Common myeloid progenitor, CD34-positive (primary cell): ENCODE measurements at regions not wholly inside any gene's neighbourhood (a gene's known extent, or its start where the extent isn't known, plus 50 kb on each side); places are given as distances from the start of the nearest gene placed in this dataset.

ENCODE experiments used
- CTCF ChIA-PET: fragments of 350-600 bp; sonication (Branson Sonifier 250); formaldehyde crosslinking; loops from one replicate; lab custom pipeline; 2021; ENCODE audit warnings: antibody characterized with exemption; lab: Charles Lee
- POLR2A ChIA-PET: fragments of 350-600 bp; sonication (Branson Sonifier 250); formaldehyde crosslinking; loops from one replicate; lab custom pipeline; 2021; ENCODE audit warnings: antibody characterized with exemption; lab: Charles Lee
- DNase-seq, 3 donors: peaks; one replicate each; pipeline versions ENCODE4 v3.0.0 to v3.0.0-alpha.2; 2013
- H3K27ac ChIP-seq, 2 experiments: 1 replicate in 1 of 2; 2 replicates in 1 of 2; pipeline ENCODE4 v1.7.0; 2013; ENCODE audit warnings: inconsistent platforms in 2 of 2, low read length in 2 of 2, mild to moderate bottlenecking in 2 of 2, low read depth in 1 of 2, moderate library complexity in 1 of 2; ENCODE audit not compliant: severe bottlenecking in 2 of 2, insufficient read depth in 1 of 2, poor library complexity in 1 of 2
- H3K27me3 ChIP-seq, 5 experiments: replicated peaks in 2 of 5; 1 replicate in 3 of 5; 2 replicates in 2 of 5; pipeline versions ENCODE4 v1.6.1 to v1.7.0; 2013; ENCODE audit warnings: low read length in 4 of 5, mild to moderate bottlenecking in 2 of 5, moderate library complexity in 2 of 5, inconsistent platforms in 1 of 5; ENCODE audit not compliant: insufficient read depth in 5 of 5, control insufficient read depth in 4 of 5
- H3K36me3 ChIP-seq, 4 experiments: 1 replicate in 2 of 4; 2 replicates in 2 of 4; pipeline versions ENCODE4 v1.6.1 to v1.7.0; 2013; ENCODE audit warnings: low read length in 3 of 4, control low read depth in 1 of 4, mild to moderate bottlenecking in 1 of 4; ENCODE audit not compliant: control insufficient read depth in 4 of 4, insufficient read depth in 4 of 4
- H3K4me1 ChIP-seq, 4 experiments: 1 replicate in 3 of 4; 2 replicates in 1 of 4; pipeline versions ENCODE4 v1.6.1 to v1.7.1; 2013; ENCODE audit warnings: low read length in 3 of 4, mild to moderate bottlenecking in 3 of 4, control low read depth in 1 of 4, inconsistent platforms in 1 of 4, moderate library complexity in 1 of 4; ENCODE audit not compliant: control insufficient read depth in 4 of 4, insufficient read depth in 4 of 4; ENCODE audit errors: control extremely low read depth in 1 of 4
- H3K4me3 ChIP-seq, 7 experiments: 1 replicate in 4 of 7; 2 replicates in 3 of 7; pipeline versions ENCODE4 v1.5.1 to v1.7.0; 2013; ENCODE audit warnings: mild to moderate bottlenecking in 7 of 7, low read length in 6 of 7, moderate library complexity in 6 of 7, inconsistent platforms in 2 of 7, low read depth in 2 of 7, control low read depth in 1 of 7; ENCODE audit not compliant: insufficient read depth in 4 of 7, control insufficient read depth in 1 of 7; ENCODE audit errors: extremely low read depth in 1 of 7
- H3K9me3 ChIP-seq, 5 experiments: 1 replicate in 4 of 5; 2 replicates in 1 of 5; pipeline versions ENCODE4 v1.6.1 to v1.7.1; 2013; ENCODE audit warnings: low read length in 4 of 5, mild to moderate bottlenecking in 2 of 5, inconsistent platforms in 1 of 5, low read depth in 1 of 5, moderate library complexity in 1 of 5; ENCODE audit not compliant: control insufficient read depth in 4 of 5, insufficient read depth in 2 of 5; ENCODE audit errors: control extremely low read depth in 1 of 5
- WGBS: methylation state at CpG from one replicate; pipeline ENCODE4 v1.1.5; 2013; ENCODE audit not compliant: insufficient coverage; 5-methylcytosine and 5-hydroxymethylcytosine counted together

DNA sequence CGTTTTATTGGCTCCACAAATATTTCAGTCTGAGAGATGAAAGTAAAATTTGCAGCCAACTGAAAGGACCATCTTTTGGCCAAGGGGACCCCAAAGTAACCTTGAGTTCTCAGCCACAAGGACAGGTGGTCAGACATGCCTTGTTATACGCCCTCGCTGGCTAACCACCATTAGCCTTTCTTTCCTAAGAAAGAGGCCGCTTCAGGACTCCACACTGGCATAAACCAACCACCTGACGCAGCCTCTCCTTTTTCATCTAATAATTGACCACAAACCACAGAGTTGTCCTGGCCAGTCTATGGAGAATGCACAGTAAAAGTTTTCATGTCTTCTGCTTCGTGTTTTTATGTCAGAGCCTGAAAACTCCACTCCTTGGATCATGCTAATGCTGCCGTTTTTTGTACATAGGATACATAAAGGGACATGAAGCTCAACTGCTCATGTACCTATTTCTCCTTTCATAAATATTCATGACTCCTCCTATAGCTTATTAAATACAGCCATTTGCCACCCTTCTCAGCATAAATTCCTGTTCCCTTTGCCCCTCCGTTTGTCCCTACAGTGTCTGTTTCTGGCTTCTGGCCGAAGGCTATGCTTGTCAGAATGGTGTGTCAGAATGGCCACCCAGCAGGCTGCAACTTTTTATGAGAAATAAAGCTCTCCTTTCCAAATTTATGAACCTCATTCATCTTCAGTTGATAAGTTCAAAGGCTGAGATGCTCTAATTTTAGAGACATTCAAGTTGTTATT lies 374.1 kb upstream of the RBMS3 start:
- no peak for DNase-seq
- H3K9me3 ChIP-seq = peaks cover 0 to 5% (median 0%) of the 10 kb centered on the region in 5 experiments
- H3K27ac ChIP-seq = no peak overlapping the region
- CTCF ChIA-PET = interaction anchor here (0.7 to 1.2 kb wide), 3 partner anchors 12 to 217 kb away, joined by 3 read pairs; no protein-coding TSS in a partner anchor
- no peaks in the 10 kb centered on the region for H3K36me3 ChIP-seq
- no peaks in the 10 kb centered on the region for H3K4me1 ChIP-seq
- no peaks in the 10 kb centered on the region for H3K27me3 ChIP-seq
- WGBS = 82% methylated on average over 8 of the region's 9 CpGs
- no peak overlapping the region for H3K4me3 ChIP-seq
- POLR2A ChIA-PET = no interaction called here

DNA sequence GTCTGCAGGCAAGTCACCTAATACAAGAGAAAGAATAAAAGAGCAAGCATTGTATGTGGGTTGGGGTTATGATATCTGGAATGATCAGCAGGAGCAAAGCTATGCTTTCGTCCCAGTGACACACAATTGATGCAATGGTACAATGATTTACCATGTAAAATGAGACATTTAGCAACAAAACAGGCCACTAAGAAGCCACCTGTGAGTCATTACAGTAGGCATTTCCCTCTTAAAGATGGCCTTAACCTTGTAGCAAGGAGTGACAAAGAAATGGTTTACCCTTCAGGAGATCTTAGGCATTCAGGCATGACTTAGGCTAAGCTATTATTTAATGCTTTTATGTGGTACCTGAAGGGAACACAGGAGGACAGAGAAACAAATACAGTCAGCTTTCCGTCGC lies 373.3 kb upstream of the RBMS3 start:
- Histone ChIP-seq H3K36me3 (no peaks in the 10 kb centered on the region), H3K4me1 (no peaks in the 10 kb centered on the region), H3K4me3 (no peak overlapping the region), H3K27me3 (no peaks in the 10 kb centered on the region), H3K27ac (no peak overlapping the region), H3K9me3 (peaks cover 0 to 5% (median 0%) of the 10 kb centered on the region in 5 experiments)
- CTCF ChIA-PET = interaction anchor here (0.7 to 1.2 kb wide), 3 partner anchors 13 to 216 kb away, joined by 3 read pairs; no protein-coding TSS in a partner anchor
- WGBS = no CpG with 5 or more reads among the region's 3 CpGs
- POLR2A ChIA-PET = no interaction called here
- DNase-seq = no peak

DNA sequence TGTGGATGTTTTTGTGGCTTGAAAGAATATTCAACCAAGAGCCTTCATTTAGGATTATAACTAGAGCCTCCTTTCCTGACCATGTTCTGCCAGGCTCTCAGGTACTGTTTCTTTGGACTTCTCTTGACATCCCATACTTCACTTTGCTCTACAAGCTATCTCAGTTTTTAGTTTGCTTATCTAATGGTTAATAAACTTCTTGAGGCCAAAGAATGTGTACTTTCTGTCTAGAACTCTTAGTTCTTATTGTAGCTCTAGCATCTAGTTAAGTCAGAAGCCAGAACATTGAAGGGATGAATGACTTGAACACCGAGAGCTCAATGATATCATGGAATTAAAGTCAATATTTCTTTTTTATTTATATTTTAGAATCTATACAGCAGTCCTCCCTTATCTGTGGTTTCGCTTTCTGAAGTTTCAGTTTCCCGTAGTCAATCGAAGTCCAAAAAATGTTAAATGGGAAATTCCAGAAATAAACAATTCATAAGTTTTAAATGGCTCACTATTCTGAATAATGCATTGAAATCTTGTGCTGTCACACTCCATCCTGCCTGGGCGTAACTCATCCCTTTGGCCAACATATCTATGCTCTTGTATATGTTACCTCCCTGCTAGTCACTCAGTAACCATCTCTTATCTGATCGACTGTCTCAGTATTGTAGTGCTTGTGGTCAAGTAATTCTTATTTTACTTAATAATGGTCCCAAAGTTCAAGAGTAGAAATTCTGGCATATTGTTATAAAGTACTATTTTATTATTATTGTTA lies 368.6 kb upstream of the RBMS3 start:
- 100% methylated on average over 3 of the region's 6 CpGs for WGBS
- Histone ChIP-seq H3K4me3 (no peak overlapping the region), H3K36me3 (no peaks in the 10 kb centered on the region), H3K27me3 (no peaks in the 10 kb centered on the region), H3K9me3 (no peaks in the 10 kb centered on the region), H3K4me1 (peaks cover 0 to 13% (median 8%) of the 10 kb centered on the region in 4 experiments), H3K27ac (no peak overlapping the region)
- ChIA-PET CTCF (no interaction called here), POLR2A (no interaction called here)
- DNase-seq = no peak

- DNase-seq = peak in 2 of 3 donors; percentile 26 to 30
Observed at GRCh38 chr3:28915741-28916500, 364.9 kb upstream of the RBMS3 start.

DNA sequence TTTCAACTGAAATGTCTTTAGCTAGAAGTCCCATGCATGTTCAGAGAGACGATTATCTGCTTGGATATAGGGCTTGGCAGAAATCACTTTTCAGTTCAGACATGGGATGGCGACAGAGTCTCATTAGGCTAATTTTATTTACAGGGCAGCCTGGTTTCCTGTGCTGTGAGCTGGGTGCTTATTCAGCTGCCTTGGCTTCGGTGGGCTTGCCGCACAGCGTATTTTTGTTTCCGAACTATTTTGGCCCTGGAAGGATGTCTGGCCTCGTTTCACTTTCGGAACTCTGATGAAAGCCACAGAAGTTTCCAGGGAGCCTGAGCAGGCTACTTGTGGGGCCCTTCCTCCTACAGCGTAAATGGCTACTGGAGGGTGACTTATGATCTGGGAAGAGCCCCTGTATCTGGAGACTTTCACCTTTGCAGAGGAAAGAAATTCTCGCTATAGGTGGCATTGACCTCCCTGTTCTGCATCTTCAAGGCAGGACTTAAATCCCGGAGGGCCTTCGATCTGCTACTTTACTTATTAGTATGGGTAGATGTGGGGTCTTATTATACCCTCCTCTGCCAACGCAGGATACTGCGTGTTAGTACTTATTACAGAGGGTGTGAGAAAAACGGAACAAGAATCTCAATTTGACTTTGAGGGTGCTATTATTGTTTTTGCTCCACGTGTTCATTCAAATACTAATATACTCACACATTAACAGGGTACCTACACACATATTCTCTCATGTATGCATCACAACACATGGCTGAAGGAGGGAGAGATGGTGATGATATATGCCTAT lies 364.0 kb upstream of the RBMS3 start:
- POLR2A ChIA-PET = no interaction called here
- Histone ChIP-seq H3K36me3 (no peaks in the 10 kb centered on the region), H3K27me3 (no peaks in the 10 kb centered on the region), H3K4me1 (peaks cover 0 to 13% (median 8%) of the 10 kb centered on the region in 4 experiments), H3K4me3 (peak overlapping the region in 6 of 7 experiments; percentile 13 to 64 (median 28)), H3K27ac (peak overlapping the region in 1 of 2 experiments; percentile 35), H3K9me3 (no peaks in the 10 kb centered on the region)
- DNase-seq = peak; percentile 46 to 80 (median 77)
- CTCF ChIA-PET = interaction anchor here (1.1 to 3.1 kb wide), 4 partner anchors 12 to 1279 kb away, joined by 3 to 6 read pairs (median 3); no protein-coding TSS in a partner anchor
- WGBS = 6% methylated on average over 9 of the region's 16 CpGs

More at GRCh38 chr3:28915741-28916500, 364.9 kb upstream of the RBMS3 start:
- POLR2A ChIA-PET = no interaction called here
- peaks cover 0 to 13% (median 8%) of the 10 kb centered on the region in 4 experiments for H3K4me1 ChIP-seq
- 75% methylated on average over 5 of the region's 8 CpGs for WGBS
- no peaks in the 10 kb centered on the region for H3K36me3 ChIP-seq
- H3K27ac ChIP-seq = peak overlapping the region in 1 of 2 experiments; percentile 35
- CTCF ChIA-PET = interaction anchor here (1.1 to 3.1 kb wide), 6 partner anchors 13 to 1732 kb away, joined by 3 to 6 read pairs (median 3); no protein-coding TSS in a partner anchor
- H3K9me3 ChIP-seq = no peaks in the 10 kb centered on the region
- peak overlapping the region in 3 of 7 experiments; percentile 25 to 64 (median 37) for H3K4me3 ChIP-seq
- H3K27me3 ChIP-seq = no peaks in the 10 kb centered on the region

GRCh38 chr3:28917895-28918475 lies 362.9 kb upstream of the RBMS3 start:
- DNase-seq = no peak
- Histone ChIP-seq H3K36me3 (no peaks in the 10 kb centered on the region), H3K27me3 (no peaks in the 10 kb centered on the region), H3K27ac (no peak overlapping the region), H3K4me3 (no peak overlapping the region), H3K9me3 (no peaks in the 10 kb centered on the region), H3K4me1 (peaks cover 0 to 13% (median 8%) of the 10 kb centered on the region in 4 experiments)
- WGBS = 100% methylated on average over 1 of the region's 4 CpGs
- CTCF ChIA-PET = no interaction called here
- POLR2A ChIA-PET = no interaction called here
